Lower leg skin (tissue), 4 donors: ENCODE measurements at regions not wholly inside any gene's neighbourhood (a gene's known extent, or its start where the extent isn't known, plus 50 kb on each side); places are given as distances from the start of the nearest gene placed in this dataset.

Experiments
- DNase-seq, 2 donors: peaks; one replicate each; pipeline ENCODE4 v3.0.0-alpha.2; 2019; ENCODE audit warnings: low spot score in 2 of 2
- H3K4me3 ChIP-seq: fragments of 200-600 bp; sonication (generic); 2 replicates; pipeline ENCODE4 v1.5.1; 2017; ENCODE audit warnings: mild to moderate bottlenecking, low read depth; ENCODE audit not compliant: poor library complexity, severe bottlenecking
- POLR2A ChIP-seq, 2 donors: fragments of 450-650 bp; IDR thresholded peaks; one replicate each; pipeline ENCODE4 v1.6.1; 2016 to 2017; ENCODE audit warnings: antibody characterized with exemption in 2 of 2, mild to moderate bottlenecking in 1 of 2, moderate library complexity in 1 of 2
- WGBS, 2 donors: methylation state at CpG; one replicate each; pipeline ENCODE4 v1.1.5; 2018; 5-methylcytosine and 5-hydroxymethylcytosine counted together
- intact Hi-C: fragments of 100-400 bp; cut with DNase I; formaldehyde crosslinking; loops from one replicate; pipeline ENCODE4 v1.15.0; 2023; ENCODE audit warnings: low total_unique reads
- TF ChIP-seq, protein P1 (sequence below), 3 donors: fragments of 450-650 bp; IDR thresholded peaks; one replicate each; pipeline ENCODE4 v1.5.1; 2016; ENCODE audit warnings: antibody characterized with exemption in 3 of 3, mild to moderate bottlenecking in 3 of 3, moderate library complexity in 2 of 3

GRCh38 chr7:94130716-94131115 lies 126.6 kb upstream of the BET1 start:
- TF ChIP-seq, protein P1, sequence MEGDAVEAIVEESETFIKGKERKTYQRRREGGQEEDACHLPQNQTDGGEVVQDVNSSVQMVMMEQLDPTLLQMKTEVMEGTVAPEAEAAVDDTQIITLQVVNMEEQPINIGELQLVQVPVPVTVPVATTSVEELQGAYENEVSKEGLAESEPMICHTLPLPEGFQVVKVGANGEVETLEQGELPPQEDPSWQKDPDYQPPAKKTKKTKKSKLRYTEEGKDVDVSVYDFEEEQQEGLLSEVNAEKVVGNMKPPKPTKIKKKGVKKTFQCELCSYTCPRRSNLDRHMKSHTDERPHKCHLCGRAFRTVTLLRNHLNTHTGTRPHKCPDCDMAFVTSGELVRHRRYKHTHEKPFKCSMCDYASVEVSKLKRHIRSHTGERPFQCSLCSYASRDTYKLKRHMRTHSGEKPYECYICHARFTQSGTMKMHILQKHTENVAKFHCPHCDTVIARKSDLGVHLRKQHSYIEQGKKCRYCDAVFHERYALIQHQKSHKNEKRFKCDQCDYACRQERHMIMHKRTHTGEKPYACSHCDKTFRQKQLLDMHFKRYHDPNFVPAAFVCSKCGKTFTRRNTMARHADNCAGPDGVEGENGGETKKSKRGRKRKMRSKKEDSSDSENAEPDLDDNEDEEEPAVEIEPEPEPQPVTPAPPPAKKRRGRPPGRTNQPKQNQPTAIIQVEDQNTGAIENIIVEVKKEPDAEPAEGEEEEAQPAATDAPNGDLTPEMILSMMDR (IDR thresholded peaks at IDR 0.05) = no peak
- no peak for TF ChIP-seq POLR2A (IDR thresholded peaks at IDR 0.05)
- no peak overlapping the region for H3K4me3 ChIP-seq
- DNase-seq = no peak
- intact Hi-C loops = no loop called here
- WGBS, 2 donors = 89 to 98% methylated on average over 3 of the region's 3 CpGs

GRCh38 chr7:94133460-94133859 lies 129.3 kb upstream of the BET1 start:
- intact Hi-C loops = no loop called here

GRCh38 chr7:94135180-94135579 lies 131.0 kb upstream of the BET1 start:
- intact Hi-C loops = no loop called here
- 77 to 81% methylated on average over 1 of the region's 1 CpG for WGBS, 2 donors
- TF ChIP-seq, protein P1 (IDR thresholded peaks at IDR 0.05) = no peak
- TF ChIP-seq POLR2A (IDR thresholded peaks at IDR 0.05) = no peak
- DNase-seq = no peak
- H3K4me3 ChIP-seq = no peak overlapping the region

More at GRCh38 chr7:94133460-94133859, 129.3 kb upstream of the BET1 start:
- TF ChIP-seq, protein P1 (IDR thresholded peaks at IDR 0.05) = no peak
- no peak for TF ChIP-seq POLR2A (IDR thresholded peaks at IDR 0.05)
- 37 to 39% methylated on average over 4 of the region's 4 CpGs for WGBS, 2 donors
- no peak for DNase-seq
- H3K4me3 ChIP-seq = no peak overlapping the region

GRCh38 chr7:94142281-94142680 lies 138.1 kb upstream of the BET1 start:
- no peak for DNase-seq
- 76% methylated on average over 2 of the region's 2 CpGs for WGBS, 2 donors
- H3K4me3 ChIP-seq = no peak overlapping the region
- TF ChIP-seq, protein P1 (IDR thresholded peaks at IDR 0.05) = no peak
- no peak for TF ChIP-seq POLR2A (IDR thresholded peaks at IDR 0.05)
- intact Hi-C loops = no loop called here

- no peak overlapping the region for H3K4me3 ChIP-seq
- WGBS, 2 donors = 32 to 42% methylated on average over 2 of the region's 2 CpGs
- TF ChIP-seq, protein P1 (IDR thresholded peaks at IDR 0.05) = no peak
- no peak for TF ChIP-seq POLR2A (IDR thresholded peaks at IDR 0.05)
- no peak for DNase-seq
- intact Hi-C loops = no loop called here
Measured at GRCh38 chr7:94145602-94146001, 141.4 kb upstream of the BET1 start.

DNA sequence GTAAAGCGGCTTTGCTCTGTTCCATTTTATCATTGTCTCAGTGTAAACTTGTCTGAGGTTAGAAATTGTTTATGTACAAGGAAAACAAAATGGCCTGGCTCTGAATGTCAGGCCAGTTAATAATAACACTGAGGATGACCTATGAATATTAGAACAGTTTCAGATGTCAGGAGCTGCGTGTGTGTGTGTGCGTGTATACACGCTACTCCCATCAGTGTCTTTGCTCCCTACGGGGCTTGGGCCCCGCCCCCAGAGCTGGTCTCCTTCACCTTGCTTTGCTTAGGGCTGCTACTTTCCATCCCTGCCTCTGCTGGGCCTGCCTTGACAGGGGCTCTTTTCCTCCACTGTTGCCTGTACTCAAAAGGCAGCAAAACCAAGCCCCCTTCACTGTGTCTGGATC lies 142.3 kb upstream of the BET1 start:
- WGBS, 2 donors = 79 to 81% methylated on average over 6 of the region's 6 CpGs
- no peak overlapping the region for H3K4me3 ChIP-seq
- DNase-seq = no peak
- TF ChIP-seq POLR2A (IDR thresholded peaks at IDR 0.05) = no peak
- TF ChIP-seq, protein P1 (IDR thresholded peaks at IDR 0.05) = no peak
- intact Hi-C loops = no loop called here
